IMR-90 (cell line): ENCODE measurements at regions not wholly inside any gene's neighbourhood (a gene's known extent, or its start where the extent isn't known, plus 50 kb on each side); places are given as distances from the start of the nearest gene placed in this dataset.

ENCODE experiments used
- FOS ChIP-seq: fragments of 150-350 bp; IDR thresholded peaks from 2 replicates; pipeline ENCODE4 v1.6.1; 2016; ENCODE audit warnings: low read depth, low read length
- POLR2A ChIP-seq: IDR thresholded peaks from 2 replicates; pipeline ENCODE4 v1.6.1; 2012; ENCODE audit warnings: mild to moderate bottlenecking, low read depth, low read length
- RCOR1 ChIP-seq: IDR thresholded peaks from 2 replicates; pipeline ENCODE4 v1.6.1; 2012; ENCODE audit warnings: mild to moderate bottlenecking, low read length, improper control_type of control experiment; ENCODE audit not compliant: insufficient replicate concordance
- TF ChIP-seq, protein P1 (sequence below): conservative IDR thresholded peaks from 2 replicates; pipeline ENCODE4 v1.5.1; 2012; ENCODE audit warnings: mild to moderate bottlenecking, low read depth, low read length, improper control_type of control experiment
- TF ChIP-seq, protein P2 (sequence below): fragments of 150-350 bp; IDR thresholded peaks from 2 replicates; pipeline ENCODE4 v1.6.1; 2017; ENCODE audit warnings: mild to moderate bottlenecking, antibody characterized with exemption, low read length, low read depth

GRCh38 chr2:52536929-52537460, 1230.6 kb upstream of the CHAC2 start:
- TF ChIP-seq, protein P1, sequence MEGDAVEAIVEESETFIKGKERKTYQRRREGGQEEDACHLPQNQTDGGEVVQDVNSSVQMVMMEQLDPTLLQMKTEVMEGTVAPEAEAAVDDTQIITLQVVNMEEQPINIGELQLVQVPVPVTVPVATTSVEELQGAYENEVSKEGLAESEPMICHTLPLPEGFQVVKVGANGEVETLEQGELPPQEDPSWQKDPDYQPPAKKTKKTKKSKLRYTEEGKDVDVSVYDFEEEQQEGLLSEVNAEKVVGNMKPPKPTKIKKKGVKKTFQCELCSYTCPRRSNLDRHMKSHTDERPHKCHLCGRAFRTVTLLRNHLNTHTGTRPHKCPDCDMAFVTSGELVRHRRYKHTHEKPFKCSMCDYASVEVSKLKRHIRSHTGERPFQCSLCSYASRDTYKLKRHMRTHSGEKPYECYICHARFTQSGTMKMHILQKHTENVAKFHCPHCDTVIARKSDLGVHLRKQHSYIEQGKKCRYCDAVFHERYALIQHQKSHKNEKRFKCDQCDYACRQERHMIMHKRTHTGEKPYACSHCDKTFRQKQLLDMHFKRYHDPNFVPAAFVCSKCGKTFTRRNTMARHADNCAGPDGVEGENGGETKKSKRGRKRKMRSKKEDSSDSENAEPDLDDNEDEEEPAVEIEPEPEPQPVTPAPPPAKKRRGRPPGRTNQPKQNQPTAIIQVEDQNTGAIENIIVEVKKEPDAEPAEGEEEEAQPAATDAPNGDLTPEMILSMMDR = no peak
- TF ChIP-seq POLR2A (no peak), FOS (no peak), RCOR1 (no peak)
- TF ChIP-seq, protein P2, sequence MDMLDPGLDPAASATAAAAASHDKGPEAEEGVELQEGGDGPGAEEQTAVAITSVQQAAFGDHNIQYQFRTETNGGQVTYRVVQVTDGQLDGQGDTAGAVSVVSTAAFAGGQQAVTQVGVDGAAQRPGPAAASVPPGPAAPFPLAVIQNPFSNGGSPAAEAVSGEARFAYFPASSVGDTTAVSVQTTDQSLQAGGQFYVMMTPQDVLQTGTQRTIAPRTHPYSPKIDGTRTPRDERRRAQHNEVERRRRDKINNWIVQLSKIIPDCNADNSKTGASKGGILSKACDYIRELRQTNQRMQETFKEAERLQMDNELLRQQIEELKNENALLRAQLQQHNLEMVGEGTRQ = no peak
